ENCODE measurements at regions not wholly inside any gene's neighbourhood (a gene's known extent, or its start where the extent isn't known, plus 50 kb on each side); places are given as distances from the start of the nearest gene placed in this dataset.
"Not testable (repeated sequence)": the region's sequence is repeated elsewhere in the genome, so short reads cannot be mapped to it uniquely, and the experiment has no call there.

DNA sequence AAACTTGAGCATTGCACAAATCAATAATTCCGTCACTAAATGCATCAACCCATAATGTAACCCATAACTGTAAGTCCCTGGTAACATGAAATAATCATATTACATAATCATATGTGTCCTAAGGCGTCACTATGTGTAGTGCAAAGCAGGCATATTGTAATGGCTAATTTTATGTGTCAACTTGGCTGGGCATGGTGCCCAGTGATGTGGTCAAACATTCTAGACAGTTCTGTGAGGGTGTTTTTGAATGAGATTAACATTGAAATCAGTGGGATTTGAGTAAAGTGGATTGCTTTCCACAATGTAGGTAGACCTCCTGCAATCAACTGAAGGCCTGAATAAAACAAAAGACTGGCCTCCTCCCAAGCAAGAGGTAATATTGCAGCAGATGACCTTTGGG is 794.4 kb upstream of the ACO1 start:
- Histone ChIP-seq H3K27me3 (ENCODE audit: control insufficient read depth, insufficient read depth, low read length) (no peaks in the 10 kb centered on the region), H3K9me3 (ENCODE audit: control insufficient read depth, insufficient read depth, low read depth, low read length) (no peaks in the 10 kb centered on the region), H3K27ac (ENCODE audit: low read length) (no peak overlapping the region), H3K4me3 (ENCODE audit: low read depth in 2 of 2, low read length in 2 of 2) (no peak overlapping the region), H3K36me3 (ENCODE audit: control insufficient read depth, insufficient read depth, low read length) (no peaks in the 10 kb centered on the region; the same call in 1 of the 2 replicates), H3K4me1 (ENCODE audit: control insufficient read depth, insufficient read depth, low read length) (no peaks in the 10 kb centered on the region)
- intact Hi-C loops (cut with micrococcal nuclease; ENCODE audit: unreplicated experiment): no loop called here
- TF ChIP-seq CTCF (IDR thresholded peaks at IDR 0.05) (no peak), TCF7L2 (IDR thresholded peaks at IDR 0.05; ENCODE audit: low read depth, low read length) (no peak), POLR2AphosphoS5 (IDR thresholded peaks at IDR 0.05; ENCODE audit: low read depth, low read length) (no peak), SIN3A (IDR thresholded peaks at IDR 0.05; ENCODE audit: borderline replicate concordance, insufficient read depth, low read depth, low read length) (no peak)
- TF ChIP-seq, protein P1, sequence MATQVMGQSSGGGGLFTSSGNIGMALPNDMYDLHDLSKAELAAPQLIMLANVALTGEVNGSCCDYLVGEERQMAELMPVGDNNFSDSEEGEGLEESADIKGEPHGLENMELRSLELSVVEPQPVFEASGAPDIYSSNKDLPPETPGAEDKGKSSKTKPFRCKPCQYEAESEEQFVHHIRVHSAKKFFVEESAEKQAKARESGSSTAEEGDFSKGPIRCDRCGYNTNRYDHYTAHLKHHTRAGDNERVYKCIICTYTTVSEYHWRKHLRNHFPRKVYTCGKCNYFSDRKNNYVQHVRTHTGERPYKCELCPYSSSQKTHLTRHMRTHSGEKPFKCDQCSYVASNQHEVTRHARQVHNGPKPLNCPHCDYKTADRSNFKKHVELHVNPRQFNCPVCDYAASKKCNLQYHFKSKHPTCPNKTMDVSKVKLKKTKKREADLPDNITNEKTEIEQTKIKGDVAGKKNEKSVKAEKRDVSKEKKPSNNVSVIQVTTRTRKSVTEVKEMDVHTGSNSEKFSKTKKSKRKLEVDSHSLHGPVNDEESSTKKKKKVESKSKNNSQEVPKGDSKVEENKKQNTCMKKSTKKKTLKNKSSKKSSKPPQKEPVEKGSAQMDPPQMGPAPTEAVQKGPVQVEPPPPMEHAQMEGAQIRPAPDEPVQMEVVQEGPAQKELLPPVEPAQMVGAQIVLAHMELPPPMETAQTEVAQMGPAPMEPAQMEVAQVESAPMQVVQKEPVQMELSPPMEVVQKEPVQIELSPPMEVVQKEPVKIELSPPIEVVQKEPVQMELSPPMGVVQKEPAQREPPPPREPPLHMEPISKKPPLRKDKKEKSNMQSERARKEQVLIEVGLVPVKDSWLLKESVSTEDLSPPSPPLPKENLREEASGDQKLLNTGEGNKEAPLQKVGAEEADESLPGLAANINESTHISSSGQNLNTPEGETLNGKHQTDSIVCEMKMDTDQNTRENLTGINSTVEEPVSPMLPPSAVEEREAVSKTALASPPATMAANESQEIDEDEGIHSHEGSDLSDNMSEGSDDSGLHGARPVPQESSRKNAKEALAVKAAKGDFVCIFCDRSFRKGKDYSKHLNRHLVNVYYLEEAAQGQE (IDR thresholded peaks at IDR 0.05; ENCODE audit: insufficient read depth in 1 of 2, low read depth in 2 of 2, low read length in 1 of 2): no peak
- BruUV-seq (replicated peaks): no TSS peak
- ChIA-PET POLR2A (no interaction called here), CTCF (no interaction called here)
- in situ Hi-C loops (cut with HindIII; ENCODE audit: low pct_unique_long_range_greater_than_20kb, low sequenced_read_pairs): no loop called here
- no peak for ATAC-seq
- DNase-seq (ENCODE audit: low read depth, low spot score): no peak

- H3K4me1 ChIP-seq (ENCODE audit: control insufficient read depth, insufficient read depth, low read length); H3K4me3 ChIP-seq (ENCODE audit: low read depth in 2 of 2, low read length in 2 of 2); H3K36me3 ChIP-seq (ENCODE audit: control insufficient read depth, insufficient read depth, low read length); CTCF ChIA-PET; BruUV-seq (replicated peaks); intact Hi-C loops (cut with micrococcal nuclease; ENCODE audit: unreplicated experiment); POLR2A ChIA-PET; DNase-seq (ENCODE audit: low read depth, low spot score); ATAC-seq; H3K9me3 ChIP-seq (ENCODE audit: control insufficient read depth, insufficient read depth, low read depth, low read length); H3K27me3 ChIP-seq (ENCODE audit: control insufficient read depth, insufficient read depth, low read length); in situ Hi-C loops (cut with HindIII; ENCODE audit: low pct_unique_long_range_greater_than_20kb, low sequenced_read_pairs); H3K27ac ChIP-seq (ENCODE audit: low read length): not testable (repeated sequence)
Observed at GRCh38 chr9:31597086-31597485, 787.4 kb upstream of the ACO1 start.

DNA sequence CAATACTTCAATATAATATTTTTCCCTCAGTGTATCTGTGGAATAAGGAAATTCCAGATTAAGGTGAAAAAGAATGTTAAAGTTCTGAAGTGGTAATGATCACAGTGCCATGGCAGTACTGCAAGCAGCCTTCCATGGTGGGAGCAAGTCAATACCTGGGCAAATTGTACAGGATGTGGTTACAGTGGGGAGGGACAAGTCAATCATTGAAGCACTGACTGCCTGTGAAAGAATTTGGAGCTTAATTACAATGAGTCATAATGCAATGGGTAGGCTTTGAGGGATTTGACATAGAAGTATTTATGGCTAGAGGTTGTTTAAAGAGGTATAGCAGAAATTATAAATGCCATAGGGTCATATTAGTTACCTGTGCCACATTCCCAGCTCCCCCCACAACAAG is 786.5 kb upstream of the ACO1 start:
- TF ChIP-seq CTCF (IDR thresholded peaks at IDR 0.05) (no peak), POLR2AphosphoS5 (IDR thresholded peaks at IDR 0.05; ENCODE audit: low read depth, low read length) (no peak), TCF7L2 (IDR thresholded peaks at IDR 0.05; ENCODE audit: low read depth, low read length) (no peak), SIN3A (IDR thresholded peaks at IDR 0.05; ENCODE audit: borderline replicate concordance, insufficient read depth, low read depth, low read length) (no peak)
- TF ChIP-seq, protein P1 (IDR thresholded peaks at IDR 0.05; ENCODE audit: insufficient read depth in 1 of 2, low read depth in 2 of 2, low read length in 1 of 2): no peak
- DNase-seq (ENCODE audit: low read depth, low spot score) (no peak), ATAC-seq (no peak)
- Histone ChIP-seq H3K27me3 (ENCODE audit: control insufficient read depth, insufficient read depth, low read length) (no peaks in the 10 kb centered on the region), H3K36me3 (ENCODE audit: control insufficient read depth, insufficient read depth, low read length) (no peaks in the 10 kb centered on the region), H3K4me1 (ENCODE audit: control insufficient read depth, insufficient read depth, low read length) (no peaks in the 10 kb centered on the region), H3K9me3 (ENCODE audit: control insufficient read depth, insufficient read depth, low read depth, low read length) (no peaks in the 10 kb centered on the region), H3K27ac (ENCODE audit: low read length) (no peak overlapping the region), H3K4me3 (ENCODE audit: low read depth in 2 of 2, low read length in 2 of 2) (no peak overlapping the region)
- in situ Hi-C loops (cut with HindIII; ENCODE audit: low pct_unique_long_range_greater_than_20kb, low sequenced_read_pairs): no loop called here
- ChIA-PET CTCF (no interaction called here), POLR2A (no interaction called here)
- intact Hi-C loops (cut with micrococcal nuclease; ENCODE audit: unreplicated experiment): no loop called here
- no TSS peak for BruUV-seq (replicated peaks)
